ENCODE measurements at regions not wholly inside any gene's neighbourhood (a gene's known extent, or its start where the extent isn't known, plus 50 kb on each side); places are given as distances from the start of the nearest gene placed in this dataset.

GRCh38 chr22:22042009-22042408 lies 59.4 kb upstream of the TOP3B start:
- H3K9ac ChIP-seq (ENCODE audit: low read depth in 1 of 2, low read length in 2 of 2): no peak overlapping the region
- no peaks in the 10 kb centered on the region for H3K4me1 ChIP-seq (ENCODE audit: control insufficient read depth in 1 of 2, insufficient read depth in 2 of 2, low read length in 2 of 2)
- peaks cover 0 to 8% of the 10 kb centered on the region in 2 donors for H3K27me3 ChIP-seq (ENCODE audit: control insufficient read depth in 1 of 2, insufficient read depth in 2 of 2, low read length in 2 of 2)
- no peaks in the 10 kb centered on the region for H3K36me3 ChIP-seq (ENCODE audit: control insufficient read depth in 1 of 2, insufficient read depth in 2 of 2, low read length in 2 of 2)
- H3K27ac ChIP-seq (ENCODE audit: low read depth, low read length): no peak overlapping the region
- no peaks in the 10 kb centered on the region for H3K9me3 ChIP-seq (ENCODE audit: control insufficient read depth in 1 of 2, low read length in 2 of 2)
- H3K4me3 ChIP-seq (ENCODE audit: low read depth in 1 of 2, low read length in 2 of 2): no peak overlapping the region

DNA sequence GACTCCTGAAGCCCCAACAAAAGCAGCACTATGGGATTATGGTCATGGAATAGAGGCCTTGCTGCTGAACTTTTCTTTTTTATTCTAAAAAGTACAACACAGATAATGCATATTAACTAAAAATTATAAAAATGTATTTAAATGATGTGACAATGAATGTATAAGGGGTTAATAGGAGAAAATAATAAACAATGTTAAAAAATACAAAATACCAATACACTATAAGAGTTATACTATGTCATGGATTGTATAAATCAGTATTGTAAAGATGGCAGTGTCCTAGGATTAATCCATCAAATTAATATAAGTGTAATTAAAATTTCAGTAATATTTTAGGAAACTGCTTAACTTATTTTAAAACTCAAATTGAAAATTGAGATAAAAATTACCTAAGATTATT lies 58.3 kb upstream of the TOP3B start:
- no peaks in the 10 kb centered on the region for H3K36me3 ChIP-seq (ENCODE audit: control insufficient read depth in 1 of 2, insufficient read depth in 2 of 2, low read length in 2 of 2)
- H3K27ac ChIP-seq (ENCODE audit: low read depth, low read length): no peak overlapping the region
- H3K9ac ChIP-seq (ENCODE audit: low read depth in 1 of 2, low read length in 2 of 2): no peak overlapping the region
- no peaks in the 10 kb centered on the region for H3K9me3 ChIP-seq (ENCODE audit: control insufficient read depth in 1 of 2, low read length in 2 of 2)
- H3K4me1 ChIP-seq (ENCODE audit: control insufficient read depth in 1 of 2, insufficient read depth in 2 of 2, low read length in 2 of 2): no peaks in the 10 kb centered on the region
- H3K27me3 ChIP-seq (ENCODE audit: control insufficient read depth in 1 of 2, insufficient read depth in 2 of 2, low read length in 2 of 2): peaks cover 0 to 8% of the 10 kb centered on the region in 2 donors
- no peak overlapping the region for H3K4me3 ChIP-seq (ENCODE audit: low read depth in 1 of 2, low read length in 2 of 2)

GRCh38 chr22:22040472-22040871 lies 57.9 kb upstream of the TOP3B start:
- Histone ChIP-seq H3K9me3 (ENCODE audit: control insufficient read depth in 1 of 2, low read length in 2 of 2) (no peaks in the 10 kb centered on the region), H3K4me3 (ENCODE audit: low read depth in 1 of 2, low read length in 2 of 2) (no peak overlapping the region), H3K27ac (ENCODE audit: low read depth, low read length) (no peak overlapping the region), H3K36me3 (ENCODE audit: control insufficient read depth in 1 of 2, insufficient read depth in 2 of 2, low read length in 2 of 2) (no peaks in the 10 kb centered on the region), H3K9ac (ENCODE audit: low read depth in 1 of 2, low read length in 2 of 2) (no peak overlapping the region), H3K4me1 (ENCODE audit: control insufficient read depth in 1 of 2, insufficient read depth in 2 of 2, low read length in 2 of 2) (no peaks in the 10 kb centered on the region), H3K27me3 (ENCODE audit: control insufficient read depth in 1 of 2, insufficient read depth in 2 of 2, low read length in 2 of 2) (peaks cover 0 to 8% of the 10 kb centered on the region in 2 donors)

- Histone ChIP-seq H3K4me3 (ENCODE audit: low read depth in 1 of 2, low read length in 2 of 2) (no peak overlapping the region), H3K27me3 (ENCODE audit: control insufficient read depth in 1 of 2, insufficient read depth in 2 of 2, low read length in 2 of 2) (peaks cover 0 to 8% of the 10 kb centered on the region in 2 donors), H3K4me1 (ENCODE audit: control insufficient read depth in 1 of 2, insufficient read depth in 2 of 2, low read length in 2 of 2) (no peaks in the 10 kb centered on the region), H3K36me3 (ENCODE audit: control insufficient read depth in 1 of 2, insufficient read depth in 2 of 2, low read length in 2 of 2) (no peaks in the 10 kb centered on the region), H3K9me3 (ENCODE audit: control insufficient read depth in 1 of 2, low read length in 2 of 2) (no peaks in the 10 kb centered on the region), H3K9ac (ENCODE audit: low read depth in 1 of 2, low read length in 2 of 2) (no peak overlapping the region), H3K27ac (ENCODE audit: low read depth, low read length) (no peak overlapping the region)
Observed at GRCh38 chr22:22039286-22040074, 56.9 kb upstream of the TOP3B start.

- H3K36me3 ChIP-seq (ENCODE audit: control insufficient read depth in 1 of 2, insufficient read depth in 2 of 2, low read length in 2 of 2): no peaks in the 10 kb centered on the region
- H3K4me3 ChIP-seq (ENCODE audit: low read depth in 1 of 2, low read length in 2 of 2): no peak overlapping the region
- H3K4me1 ChIP-seq (ENCODE audit: control insufficient read depth in 1 of 2, insufficient read depth in 2 of 2, low read length in 2 of 2): no peaks in the 10 kb centered on the region
- H3K9me3 ChIP-seq (ENCODE audit: control insufficient read depth in 1 of 2, low read length in 2 of 2): no peaks in the 10 kb centered on the region
- no peak overlapping the region for H3K9ac ChIP-seq (ENCODE audit: low read depth in 1 of 2, low read length in 2 of 2)
- peaks cover 0 to 4% of the 10 kb centered on the region in 2 donors for H3K27me3 ChIP-seq (ENCODE audit: control insufficient read depth in 1 of 2, insufficient read depth in 2 of 2, low read length in 2 of 2)
- no peak overlapping the region for H3K27ac ChIP-seq (ENCODE audit: low read depth, low read length)
Observed at GRCh38 chr22:22038178-22038880, 55.7 kb upstream of the TOP3B start.

DNA sequence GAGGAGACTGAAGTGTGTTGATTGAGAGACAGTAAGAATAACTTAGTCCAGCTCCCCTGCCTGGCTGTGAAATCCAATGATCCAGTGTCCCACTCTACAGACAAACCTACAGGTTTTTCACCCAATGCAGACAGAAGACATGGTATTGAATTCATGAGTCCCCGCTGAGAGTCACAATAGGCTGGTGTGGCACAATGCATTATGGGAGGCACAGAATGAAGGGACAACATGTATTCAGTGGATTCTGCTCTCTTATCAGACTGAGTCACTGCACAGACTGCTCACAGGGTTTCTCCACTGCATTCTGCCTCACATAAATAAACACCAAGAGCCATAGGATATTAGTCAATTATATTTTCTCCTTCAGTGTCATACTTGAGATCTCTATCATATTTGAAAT lies 55.2 kb upstream of the TOP3B start:
- H3K4me1 ChIP-seq (ENCODE audit: control insufficient read depth in 1 of 2, insufficient read depth in 2 of 2, low read length in 2 of 2): no peaks in the 10 kb centered on the region
- H3K4me3 ChIP-seq (ENCODE audit: low read depth in 1 of 2, low read length in 2 of 2): no peak overlapping the region
- H3K9me3 ChIP-seq (ENCODE audit: control insufficient read depth in 1 of 2, low read length in 2 of 2): no peaks in the 10 kb centered on the region
- no peak overlapping the region for H3K27ac ChIP-seq (ENCODE audit: low read depth, low read length)
- no peaks in the 10 kb centered on the region for H3K36me3 ChIP-seq (ENCODE audit: control insufficient read depth in 1 of 2, insufficient read depth in 2 of 2, low read length in 2 of 2)
- H3K9ac ChIP-seq (ENCODE audit: low read depth in 1 of 2, low read length in 2 of 2): no peak overlapping the region
- H3K27me3 ChIP-seq (ENCODE audit: control insufficient read depth in 1 of 2, insufficient read depth in 2 of 2, low read length in 2 of 2): peaks cover 0 to 4% of the 10 kb centered on the region in 2 donors

GRCh38 chr22:22037229-22037628 lies 54.6 kb upstream of the TOP3B start:
- no peaks in the 10 kb centered on the region for H3K4me1 ChIP-seq (ENCODE audit: control insufficient read depth in 1 of 2, insufficient read depth in 2 of 2, low read length in 2 of 2)
- no peaks in the 10 kb centered on the region for H3K36me3 ChIP-seq (ENCODE audit: control insufficient read depth in 1 of 2, insufficient read depth in 2 of 2, low read length in 2 of 2)
- peaks cover 0 to 4% of the 10 kb centered on the region in 2 donors for H3K27me3 ChIP-seq (ENCODE audit: control insufficient read depth in 1 of 2, insufficient read depth in 2 of 2, low read length in 2 of 2)
- no peak overlapping the region for H3K4me3 ChIP-seq (ENCODE audit: low read depth in 1 of 2, low read length in 2 of 2)
- no peak overlapping the region for H3K9ac ChIP-seq (ENCODE audit: low read depth in 1 of 2, low read length in 2 of 2)
- no peak overlapping the region for H3K27ac ChIP-seq (ENCODE audit: low read depth, low read length)
- no peaks in the 10 kb centered on the region for H3K9me3 ChIP-seq (ENCODE audit: control insufficient read depth in 1 of 2, low read length in 2 of 2)

DNA sequence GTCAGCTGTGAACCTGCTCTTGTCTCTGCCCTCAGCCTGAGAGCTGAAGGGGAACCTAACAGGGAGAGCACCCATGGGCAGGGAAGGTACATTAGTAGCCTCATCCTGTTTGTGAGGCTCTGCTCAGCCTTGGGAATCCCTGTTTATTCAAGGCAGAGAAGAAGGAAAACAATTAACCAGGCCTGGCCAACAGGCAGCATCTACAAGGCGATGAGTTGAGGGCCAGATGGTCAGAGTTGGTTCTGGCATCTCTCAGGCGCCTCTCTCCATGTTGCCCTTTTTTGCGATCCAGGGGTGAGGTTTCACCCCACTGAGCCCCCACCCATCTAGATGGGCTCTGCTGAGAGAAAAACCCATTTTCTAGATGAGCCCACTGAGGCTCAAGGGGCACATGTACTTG lies 54.0 kb upstream of the TOP3B start:
- Histone ChIP-seq H3K4me3 (ENCODE audit: low read depth in 1 of 2, low read length in 2 of 2) (no peak overlapping the region), H3K9me3 (ENCODE audit: control insufficient read depth in 1 of 2, low read length in 2 of 2) (no peaks in the 10 kb centered on the region), H3K9ac (ENCODE audit: low read depth in 1 of 2, low read length in 2 of 2) (no peak overlapping the region), H3K36me3 (ENCODE audit: control insufficient read depth in 1 of 2, insufficient read depth in 2 of 2, low read length in 2 of 2) (no peaks in the 10 kb centered on the region), H3K4me1 (ENCODE audit: control insufficient read depth in 1 of 2, insufficient read depth in 2 of 2, low read length in 2 of 2) (no peaks in the 10 kb centered on the region), H3K27ac (ENCODE audit: low read depth, low read length) (no peak overlapping the region), H3K27me3 (ENCODE audit: control insufficient read depth in 1 of 2, insufficient read depth in 2 of 2, low read length in 2 of 2) (peaks cover 0 to 4% of the 10 kb centered on the region in 2 donors)

DNA sequence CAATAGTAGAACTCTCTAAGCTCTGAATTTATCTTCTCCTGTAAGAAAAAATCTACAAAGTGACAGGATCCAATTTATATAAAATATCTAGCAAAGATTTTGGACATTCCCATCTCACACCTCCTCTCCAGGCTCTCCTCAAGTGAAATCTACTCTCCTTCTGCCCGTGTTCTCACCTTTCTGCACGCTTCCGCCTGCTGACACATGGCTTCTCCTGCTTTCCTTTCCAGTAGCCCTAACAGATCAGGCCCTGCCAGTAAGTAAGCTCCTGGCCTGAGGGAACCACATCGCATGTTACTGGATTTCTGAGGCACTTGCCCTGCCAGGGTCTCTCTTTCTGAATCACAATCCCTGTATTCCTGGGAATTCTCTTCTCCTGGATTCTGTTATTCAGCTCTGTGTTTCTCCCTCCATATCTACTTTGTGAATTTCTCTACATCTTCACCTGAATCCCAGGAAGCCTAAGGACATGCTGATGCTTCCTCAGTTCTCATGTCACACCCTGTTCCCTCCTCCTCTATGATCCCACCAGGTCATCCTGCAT lies 53.3 kb upstream of the TOP3B start:
- H3K4me1 ChIP-seq (ENCODE audit: control insufficient read depth in 1 of 2, insufficient read depth in 2 of 2, low read length in 2 of 2): no peaks in the 10 kb centered on the region
- H3K27ac ChIP-seq (ENCODE audit: low read depth, low read length): no peak overlapping the region
- H3K36me3 ChIP-seq (ENCODE audit: control insufficient read depth in 1 of 2, insufficient read depth in 2 of 2, low read length in 2 of 2): no peaks in the 10 kb centered on the region
- H3K4me3 ChIP-seq (ENCODE audit: low read depth in 1 of 2, low read length in 2 of 2): no peak overlapping the region
- peaks cover 0 to 7% of the 10 kb centered on the region in 2 donors for H3K27me3 ChIP-seq (ENCODE audit: control insufficient read depth in 1 of 2, insufficient read depth in 2 of 2, low read length in 2 of 2)
- no peaks in the 10 kb centered on the region for H3K9me3 ChIP-seq (ENCODE audit: control insufficient read depth in 1 of 2, low read length in 2 of 2)
- no peak overlapping the region for H3K9ac ChIP-seq (ENCODE audit: low read depth in 1 of 2, low read length in 2 of 2)

DNA sequence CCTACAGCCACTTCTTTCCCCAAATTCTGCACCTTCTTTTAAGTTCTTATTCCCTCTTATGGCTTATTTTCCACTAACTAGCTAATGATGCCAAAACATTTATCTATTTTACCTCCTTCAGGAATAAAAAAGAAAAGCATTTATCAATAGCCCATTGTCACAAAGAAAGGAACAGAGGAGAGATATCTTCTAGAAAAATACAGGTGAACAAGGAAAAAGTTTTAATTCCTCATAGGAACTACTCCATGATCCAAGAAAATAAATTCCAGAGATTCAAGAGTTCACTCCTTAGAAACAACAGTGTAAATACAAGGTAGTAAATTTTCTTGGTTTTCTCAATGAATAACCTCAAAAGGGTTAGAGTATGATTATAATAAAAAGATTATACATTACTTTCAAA lies 52.6 kb upstream of the TOP3B start:
- Histone ChIP-seq H3K27ac (ENCODE audit: low read depth, low read length) (no peak overlapping the region), H3K4me1 (ENCODE audit: control insufficient read depth in 1 of 2, insufficient read depth in 2 of 2, low read length in 2 of 2) (no peaks in the 10 kb centered on the region), H3K9me3 (ENCODE audit: control insufficient read depth in 1 of 2, low read length in 2 of 2) (no peaks in the 10 kb centered on the region), H3K27me3 (ENCODE audit: control insufficient read depth in 1 of 2, insufficient read depth in 2 of 2, low read length in 2 of 2) (peaks cover 0 to 7% of the 10 kb centered on the region in 2 donors), H3K4me3 (ENCODE audit: low read depth in 1 of 2, low read length in 2 of 2) (no peak overlapping the region), H3K36me3 (ENCODE audit: control insufficient read depth in 1 of 2, insufficient read depth in 2 of 2, low read length in 2 of 2) (no peaks in the 10 kb centered on the region), H3K9ac (ENCODE audit: low read depth in 1 of 2, low read length in 2 of 2) (no peak overlapping the region)

Data from duodenal mucosa (tissue), 2 donors.